ENCODE measurements at regions not wholly inside any gene's neighbourhood (a gene's known extent, or its start where the extent isn't known, plus 50 kb on each side); places are given as distances from the start of the nearest gene placed in this dataset.

GRCh38 chr14:98278800-98279199 is 993.2 kb downstream of the BCL11B start:
- no peak for DNase-seq (ENCODE audit: low read depth in 2 of 3, low spot score in 2 of 3)

DNA sequence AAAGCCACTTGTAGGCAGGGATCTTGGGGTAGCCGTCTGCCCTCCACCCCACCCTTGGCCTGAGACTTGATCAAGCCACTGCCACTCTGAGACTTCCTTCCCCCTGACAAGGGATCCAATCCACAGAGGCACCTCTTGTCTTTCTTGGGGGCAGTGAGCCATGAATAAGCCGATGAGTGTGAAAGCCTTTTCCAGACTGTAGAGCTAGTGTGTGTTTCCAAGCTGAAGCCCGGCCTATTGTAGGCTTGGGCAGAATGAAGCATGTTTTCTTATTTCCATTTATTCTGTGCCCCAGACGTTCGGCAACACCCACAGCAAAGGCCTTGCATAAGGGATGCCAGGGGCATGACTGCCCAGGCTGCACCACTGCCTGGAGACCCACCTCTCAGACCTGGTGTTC is 991.6 kb downstream of the BCL11B start:
- DNase-seq (ENCODE audit: low read depth in 2 of 3, low spot score in 2 of 3), result no peak

DNA sequence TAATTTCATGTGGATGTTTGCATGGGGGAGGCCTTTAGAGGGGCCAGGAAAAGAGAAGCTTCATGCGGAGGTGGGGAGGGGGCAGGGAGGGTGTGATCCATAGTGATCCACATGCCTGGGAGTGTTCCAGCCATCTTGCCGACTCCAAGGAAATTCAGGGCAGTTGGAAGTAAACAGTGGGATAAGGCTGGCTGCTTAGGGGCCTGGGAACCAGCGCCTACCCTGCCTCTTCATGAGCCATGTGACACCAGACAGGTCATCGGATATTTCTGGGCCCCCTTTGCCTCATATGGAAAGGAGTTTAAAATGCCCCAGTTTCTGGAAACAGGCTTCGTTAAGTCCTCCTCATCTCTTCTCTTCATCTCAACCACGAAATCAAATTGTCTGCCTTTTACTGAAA is 983.2 kb downstream of the BCL11B start:
- no peak for DNase-seq (ENCODE audit: low read depth in 2 of 3, low spot score in 2 of 3)

- DNase-seq (ENCODE audit: low read depth in 2 of 3, low spot score in 2 of 3), result no peak
These were observed 981.4 kb downstream of the BCL11B start for GRCh38 chr14:98290596-98290995.

DNA sequence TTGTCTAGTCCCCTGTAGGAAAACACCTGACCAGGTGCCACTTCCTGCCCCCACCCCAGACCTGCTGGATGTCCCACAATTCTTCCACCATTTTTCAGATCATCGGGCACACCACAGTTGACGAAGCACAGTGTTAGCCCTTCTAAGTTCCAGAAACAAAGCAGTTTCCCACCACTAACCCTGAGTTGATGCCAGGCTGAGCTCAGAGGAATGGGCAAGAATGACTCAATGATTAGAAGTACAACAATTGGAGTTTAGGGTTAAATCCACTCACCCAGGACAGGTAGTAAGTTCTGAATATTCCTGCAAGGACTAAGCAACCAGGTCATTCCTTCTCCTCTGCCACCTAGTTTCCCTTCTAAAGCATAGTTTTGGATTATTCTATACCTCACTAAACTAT is 979.8 kb downstream of the BCL11B start:
- no peak for DNase-seq (ENCODE audit: low read depth in 2 of 3, low spot score in 2 of 3)

GRCh38 chr14:98293576-98293975 is 978.4 kb downstream of the BCL11B start:
- no peak for DNase-seq (ENCODE audit: low read depth in 2 of 3, low spot score in 2 of 3)

GRCh38 chr14:98296895-98297294 is 975.1 kb downstream of the BCL11B start:
- no peak for DNase-seq (ENCODE audit: low read depth in 2 of 3, low spot score in 2 of 3)

GRCh38 chr14:98297567-98297966 is 974.4 kb downstream of the BCL11B start:
- no peak for DNase-seq (ENCODE audit: low read depth in 2 of 3, low spot score in 2 of 3)

DNA sequence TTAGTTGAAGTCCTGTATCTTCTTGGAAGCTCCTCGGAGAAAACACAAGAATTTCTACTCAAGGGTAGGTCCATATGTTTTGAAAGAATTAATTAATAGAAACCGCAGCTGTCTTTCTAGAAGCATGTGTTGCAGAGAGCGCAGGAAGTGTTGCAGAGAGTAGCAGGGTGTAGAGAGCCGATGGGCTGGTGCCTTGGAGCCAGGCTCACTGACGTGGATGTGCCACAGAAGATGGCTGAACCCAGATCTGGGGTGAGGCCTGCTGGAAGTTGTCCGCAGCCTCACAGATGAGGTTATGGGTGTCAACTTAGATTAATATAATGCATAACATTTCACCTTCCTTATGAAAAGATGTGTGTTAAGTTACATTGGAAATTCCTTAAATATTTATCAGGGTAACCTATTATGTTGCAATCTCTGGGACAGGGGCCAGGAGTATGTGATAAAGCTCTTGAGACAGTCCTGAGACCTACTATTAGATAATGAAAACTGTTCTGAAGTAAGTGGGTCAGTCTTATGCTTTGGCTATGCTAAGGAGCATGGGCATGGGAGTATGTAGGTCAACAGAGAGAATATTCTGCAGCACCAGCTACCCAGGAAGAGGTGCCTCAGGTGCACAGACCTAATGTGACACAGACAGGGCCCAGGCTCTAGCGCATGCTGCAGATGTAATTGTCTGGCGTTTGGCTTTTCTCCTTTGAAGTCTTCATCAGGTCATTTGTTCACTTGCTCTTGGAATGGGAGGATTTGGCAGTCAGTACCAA is 973.3 kb downstream of the BCL11B start:
- DNase-seq (ENCODE audit: low read depth in 2 of 3, low spot score in 2 of 3), result no peak

DNA sequence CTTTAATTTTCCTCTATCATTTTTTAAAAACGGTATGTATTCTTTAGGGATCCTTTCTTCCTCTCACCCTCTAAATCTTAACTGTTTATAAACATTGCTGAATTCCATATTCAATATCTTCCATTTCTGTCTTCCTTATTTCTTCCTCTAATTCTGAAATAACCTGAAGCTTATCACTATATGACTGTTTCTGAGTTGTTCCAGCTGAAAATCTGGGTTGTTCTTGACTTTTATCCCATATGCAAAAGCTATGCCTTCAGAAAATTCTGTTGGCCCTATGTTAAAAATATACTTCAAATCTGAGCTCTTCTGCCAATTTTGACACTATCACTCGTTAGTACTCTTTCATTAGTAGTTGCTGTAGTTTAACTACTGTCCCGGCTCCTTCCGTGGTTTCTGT is 970.3 kb downstream of the BCL11B start:
- no peak for DNase-seq (ENCODE audit: low read depth in 2 of 3, low spot score in 2 of 3)

GRCh38 chr14:98304574-98304973 is 967.4 kb downstream of the BCL11B start:
- DNase-seq (ENCODE audit: low read depth in 2 of 3, low spot score in 2 of 3), result no peak

- DNase-seq (ENCODE audit: low read depth in 2 of 3, low spot score in 2 of 3), result no peak
These were observed 962.4 kb downstream of the BCL11B start for GRCh38 chr14:98309591-98309990.

DNA sequence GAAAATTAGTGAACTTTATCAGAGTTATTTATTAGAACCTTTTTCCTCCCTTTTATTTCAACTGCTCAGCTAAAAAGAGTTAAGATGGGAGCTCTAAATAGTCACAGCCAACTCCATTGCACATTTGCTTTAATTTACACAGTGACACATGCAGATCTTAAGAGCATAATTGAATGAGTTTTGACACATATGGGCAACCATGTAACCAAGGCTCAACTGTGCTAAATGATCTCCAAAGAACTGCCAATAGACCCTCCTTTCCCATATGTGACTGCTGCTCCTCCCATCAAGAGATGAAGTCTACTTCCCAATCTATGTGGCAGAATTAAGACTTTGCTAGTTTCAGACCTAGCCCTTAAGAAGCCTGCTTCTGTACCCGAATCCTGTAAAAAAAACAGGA is 960.0 kb downstream of the BCL11B start:
- DNase-seq (ENCODE audit: low read depth in 2 of 3, low spot score in 2 of 3), result no peak

DNA sequence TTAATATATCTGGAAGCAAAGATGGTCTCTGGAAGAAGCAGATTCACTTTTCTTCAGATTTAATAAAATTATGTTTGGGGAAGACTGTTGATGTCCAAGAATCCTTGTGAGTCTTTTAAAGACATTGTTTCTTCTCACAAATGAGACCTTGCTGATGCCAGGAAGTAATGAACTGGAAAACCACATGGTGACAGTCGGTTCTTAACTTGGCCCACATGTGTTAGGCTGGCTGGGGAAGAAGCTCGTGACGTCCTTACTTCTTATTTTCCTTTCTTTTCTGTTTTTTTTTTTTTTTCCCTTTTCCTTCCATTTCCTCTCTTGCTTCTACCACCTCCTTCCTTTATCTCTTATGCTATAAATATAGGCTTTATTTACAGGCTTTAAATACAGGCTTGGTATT is 950.2 kb downstream of the BCL11B start:
- no peak for DNase-seq (ENCODE audit: low read depth in 2 of 3, low spot score in 2 of 3)

GRCh38 chr14:98323836-98324235 is 948.2 kb downstream of the BCL11B start:
- DNase-seq (ENCODE audit: low read depth in 2 of 3, low spot score in 2 of 3), result no peak

- no peak for DNase-seq (ENCODE audit: low read depth in 2 of 3, low spot score in 2 of 3)
These were observed 946.2 kb downstream of the BCL11B start for GRCh38 chr14:98325761-98326160.

DNA sequence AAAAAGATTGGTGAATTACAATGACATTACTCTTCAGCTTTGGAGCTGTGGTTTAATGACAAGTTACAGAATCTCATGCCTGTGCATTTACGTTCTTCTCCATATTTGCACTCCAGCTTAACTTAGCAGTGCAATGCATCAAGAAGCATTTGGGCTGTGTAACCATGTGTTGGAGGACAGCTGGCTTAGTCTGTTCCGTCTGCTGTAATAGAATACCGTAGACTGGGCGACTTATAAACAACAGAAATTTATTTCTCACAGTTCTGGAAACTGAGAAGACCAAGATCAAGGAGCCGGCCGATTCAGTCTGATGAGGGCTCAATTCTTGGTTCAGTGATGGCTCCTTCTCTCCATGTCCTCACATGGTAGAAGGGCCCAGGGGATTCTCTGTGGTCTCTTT is 943.5 kb downstream of the BCL11B start:
- no peak for DNase-seq (ENCODE audit: low read depth in 2 of 3, low spot score in 2 of 3)

GRCh38 chr14:98334186-98334585 is 937.8 kb downstream of the BCL11B start:
- DNase-seq (ENCODE audit: low read depth in 2 of 3, low spot score in 2 of 3), result no peak

GRCh38 chr14:98341211-98341610 is 930.8 kb downstream of the BCL11B start:
- no peak for DNase-seq (ENCODE audit: low read depth in 2 of 3, low spot score in 2 of 3)

DNA sequence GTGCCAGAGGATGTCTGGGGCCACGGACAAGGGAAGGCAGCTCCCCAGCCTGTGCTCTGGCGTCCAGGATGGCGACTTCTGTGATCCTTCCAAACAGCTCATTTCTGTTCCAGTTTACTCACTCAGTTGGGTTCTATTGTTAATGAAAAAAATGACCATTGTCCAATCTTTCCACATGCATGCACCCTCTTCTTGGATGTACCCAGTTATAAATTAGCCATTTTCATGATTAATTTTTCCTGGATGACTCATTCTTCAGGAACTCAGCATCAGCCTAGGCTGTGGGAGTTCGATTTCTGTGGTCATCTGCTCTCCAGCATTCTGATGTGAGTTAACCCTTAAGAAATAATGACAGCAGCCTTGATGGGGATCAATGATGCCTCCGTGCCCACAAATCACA is 926.8 kb downstream of the BCL11B start:
- no peak for DNase-seq (ENCODE audit: low read depth in 2 of 3, low spot score in 2 of 3)

- no peak for DNase-seq (ENCODE audit: low read depth in 2 of 3, low spot score in 2 of 3)
These were observed 924.3 kb downstream of the BCL11B start for GRCh38 chr14:98347686-98348085.

DNA sequence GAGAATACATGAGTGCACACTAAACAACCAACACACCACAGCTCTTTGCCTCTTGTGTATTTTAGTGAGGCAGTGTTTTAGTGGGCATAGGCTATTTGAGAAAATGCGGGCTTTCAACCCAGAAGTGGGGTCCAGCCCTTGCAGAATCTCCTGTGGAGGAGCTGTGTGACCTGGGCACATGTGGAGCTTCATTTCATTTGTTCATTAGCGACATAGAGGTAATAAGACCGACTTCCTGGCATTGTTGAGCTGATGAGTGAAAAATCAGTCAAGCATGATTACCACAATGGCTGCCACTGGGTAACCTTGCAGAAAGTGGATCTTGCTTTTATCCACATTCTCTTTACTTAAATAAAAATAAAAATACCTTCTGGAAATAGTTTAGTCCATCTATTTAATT is 923.5 kb downstream of the BCL11B start:
- DNase-seq (ENCODE audit: low read depth in 2 of 3, low spot score in 2 of 3), result no peak

GRCh38 chr14:98350213-98350612 is 921.8 kb downstream of the BCL11B start:
- DNase-seq (ENCODE audit: low read depth in 2 of 3, low spot score in 2 of 3), result no peak

Measured in hematopoietic multipotent progenitor cell (in vitro differentiated cells).